HAP-1 (cell line): ENCODE measurements at regions not wholly inside any gene's neighbourhood (a gene's known extent, or its start where the extent isn't known, plus 50 kb on each side); places are given as distances from the start of the nearest gene placed in this dataset.

Source experiments
- DNase-seq, 2 experiments: peaks; one replicate each; pipeline ENCODE4 v3.0.0-alpha.2; 2016 to 2020; ENCODE audit warnings: low spot score in 2 of 2
- H3K27me3 ChIP-seq: fragments of 250-450 bp; sonication (Bioruptor Pico); 2 replicates; pipeline ENCODE4 v1.5.1; 2020; ENCODE audit warnings: low read depth, mild to moderate bottlenecking, moderate library complexity
- H3K36me3 ChIP-seq: fragments of 250-450 bp; sonication (Bioruptor Pico); replicated peaks from 2 replicates; pipeline ENCODE4 v1.5.1; 2020; ENCODE audit warnings: mild to moderate bottlenecking
- H3K4me1 ChIP-seq: fragments of 250-450 bp; sonication (Bioruptor Pico); 2 replicates; pipeline ENCODE4 v1.5.1; 2020; ENCODE audit warnings: mild to moderate bottlenecking
- H3K4me3 ChIP-seq: fragments of 250-450 bp; sonication (Bioruptor Pico); 2 replicates; pipeline ENCODE4 v1.5.1; 2020; ENCODE audit warnings: mild to moderate bottlenecking, moderate library complexity
- H3K9me3 ChIP-seq: fragments of 250-450 bp; sonication (Bioruptor Pico); 2 replicates; pipeline ENCODE4 v1.5.1; 2020; ENCODE audit warnings: mild to moderate bottlenecking, moderate library complexity
- in situ Hi-C: fragments of 300-500 bp; cut with MboI; formaldehyde crosslinking; loops from 3 replicates; pipeline ENCODE4 v1.14.3; 2020; ENCODE audit warnings: low sequenced_read_pairs, inconsistent platforms, mixed read lengths

- no peak for DNase-seq
- H3K36me3 ChIP-seq: no peaks in the 10 kb centered on the region
- no peak overlapping the region for H3K4me3 ChIP-seq
- H3K27me3 ChIP-seq: no peaks in the 10 kb centered on the region
- H3K9me3 ChIP-seq: no peaks in the 10 kb centered on the region
- H3K4me1 ChIP-seq: no peaks in the 10 kb centered on the region
- in situ Hi-C loops: no loop called here
Observed at GRCh38 chr9:99577351-99577750, 244.3 kb upstream of the NR4A3 start.

DNA sequence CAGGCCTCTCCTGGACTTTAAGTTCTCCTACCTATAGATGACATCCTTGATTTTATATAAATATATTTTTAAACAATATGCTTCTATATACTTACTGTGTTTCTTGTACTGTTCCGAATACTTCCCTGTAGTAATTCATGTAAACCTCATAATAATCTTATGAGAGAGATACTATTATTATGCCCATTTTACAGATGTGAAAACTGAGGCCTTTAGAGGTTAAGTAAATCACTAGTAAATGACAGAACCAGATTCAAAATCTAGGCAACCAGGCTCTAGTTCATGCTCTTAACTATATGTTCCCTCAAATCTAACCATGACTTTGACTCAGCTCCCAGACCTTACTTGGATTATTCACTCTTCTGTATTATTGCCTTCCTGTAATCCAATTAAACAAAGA, 243.0 kb upstream of the NR4A3 start:
- no peaks in the 10 kb centered on the region for H3K4me1 ChIP-seq
- no peaks in the 10 kb centered on the region for H3K9me3 ChIP-seq
- in situ Hi-C loops: no loop called here
- DNase-seq: no peak
- H3K27me3 ChIP-seq: no peaks in the 10 kb centered on the region
- no peaks in the 10 kb centered on the region for H3K36me3 ChIP-seq
- no peak overlapping the region for H3K4me3 ChIP-seq

DNA sequence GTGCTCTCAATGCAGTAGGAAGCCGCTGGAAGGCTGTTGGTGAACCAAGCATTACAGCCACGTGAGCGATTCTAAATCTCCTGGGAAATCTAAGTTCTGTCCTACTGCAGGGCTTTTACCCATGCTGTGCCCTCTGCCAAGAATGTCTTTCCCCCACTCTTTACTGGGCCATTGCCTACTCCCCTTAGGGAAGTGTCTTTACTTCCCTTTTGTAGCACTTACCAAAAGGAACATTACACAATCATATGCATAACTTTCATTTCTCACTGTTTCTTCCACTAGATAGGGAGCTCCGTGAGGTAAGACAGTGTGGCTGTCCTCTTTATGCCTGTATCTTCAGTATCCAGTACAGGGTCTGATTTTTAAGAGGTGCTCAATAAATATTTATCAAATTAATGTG, 241.7 kb upstream of the NR4A3 start:
- Histone ChIP-seq H3K4me1 (no peaks in the 10 kb centered on the region), H3K4me3 (no peak overlapping the region), H3K36me3 (no peaks in the 10 kb centered on the region), H3K27me3 (no peaks in the 10 kb centered on the region), H3K9me3 (no peaks in the 10 kb centered on the region)
- DNase-seq: no peak
- in situ Hi-C loops: no loop called here

GRCh38 chr9:99582814-99583213, 238.9 kb upstream of the NR4A3 start:
- Histone ChIP-seq H3K27me3 (no peaks in the 10 kb centered on the region), H3K4me3 (no peak overlapping the region), H3K36me3 (no peaks in the 10 kb centered on the region), H3K4me1 (no peaks in the 10 kb centered on the region), H3K9me3 (no peaks in the 10 kb centered on the region)
- in situ Hi-C loops: no loop called here
- no peak for DNase-seq

DNA sequence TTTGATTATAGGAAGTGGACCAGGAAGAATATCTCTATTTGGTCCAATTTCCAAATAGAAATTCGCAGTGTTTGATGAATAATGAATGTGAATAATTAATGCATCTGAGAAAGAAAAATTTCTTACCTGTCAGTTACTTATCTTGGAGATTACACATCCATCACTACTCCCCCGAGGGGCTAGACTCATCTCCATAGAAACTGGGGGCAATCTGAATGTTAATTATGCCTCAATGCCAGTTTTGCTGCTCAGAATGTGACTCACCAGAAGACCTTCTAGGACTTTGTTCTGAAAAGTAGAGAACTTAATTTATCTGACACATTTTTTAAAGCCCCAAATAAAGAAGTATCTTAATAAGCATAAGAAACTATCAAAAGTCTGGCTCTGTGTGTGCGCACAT, 233.4 kb upstream of the NR4A3 start:
- H3K9me3 ChIP-seq: no peaks in the 10 kb centered on the region
- in situ Hi-C loops: no loop called here
- DNase-seq: no peak
- H3K27me3 ChIP-seq: no peaks in the 10 kb centered on the region
- no peak overlapping the region for H3K4me3 ChIP-seq
- no peaks in the 10 kb centered on the region for H3K4me1 ChIP-seq
- H3K36me3 ChIP-seq: no peaks in the 10 kb centered on the region

DNA sequence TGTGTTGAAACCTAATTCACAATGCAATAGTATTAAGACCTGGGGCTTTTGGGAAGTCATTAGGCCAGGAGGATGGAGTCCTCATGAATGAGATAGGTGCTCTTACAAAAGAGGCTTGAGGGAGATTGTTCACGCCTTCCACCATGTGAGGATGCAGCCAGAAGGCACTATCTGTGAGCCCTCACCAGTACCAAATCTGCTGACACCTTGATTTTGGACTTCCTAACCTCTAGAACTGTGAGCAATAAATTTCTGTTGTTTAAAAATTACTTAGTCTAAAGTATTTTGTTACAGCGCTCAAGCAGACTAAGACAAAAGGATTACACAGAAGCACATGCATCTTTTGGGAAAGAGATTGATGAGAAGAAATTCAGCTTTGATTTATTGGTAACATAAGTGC, 232.9 kb upstream of the NR4A3 start:
- H3K27me3 ChIP-seq: no peaks in the 10 kb centered on the region
- H3K4me1 ChIP-seq: no peaks in the 10 kb centered on the region
- H3K4me3 ChIP-seq: no peak overlapping the region
- no peak for DNase-seq
- in situ Hi-C loops: no loop called here
- no peaks in the 10 kb centered on the region for H3K36me3 ChIP-seq
- no peaks in the 10 kb centered on the region for H3K9me3 ChIP-seq

GRCh38 chr9:99590410-99590809, 231.3 kb upstream of the NR4A3 start:
- no peak for DNase-seq
- H3K27me3 ChIP-seq: no peaks in the 10 kb centered on the region
- H3K4me1 ChIP-seq: no peaks in the 10 kb centered on the region
- H3K4me3 ChIP-seq: no peak overlapping the region
- in situ Hi-C loops: no loop called here
- H3K9me3 ChIP-seq: no peaks in the 10 kb centered on the region
- no peaks in the 10 kb centered on the region for H3K36me3 ChIP-seq

DNA sequence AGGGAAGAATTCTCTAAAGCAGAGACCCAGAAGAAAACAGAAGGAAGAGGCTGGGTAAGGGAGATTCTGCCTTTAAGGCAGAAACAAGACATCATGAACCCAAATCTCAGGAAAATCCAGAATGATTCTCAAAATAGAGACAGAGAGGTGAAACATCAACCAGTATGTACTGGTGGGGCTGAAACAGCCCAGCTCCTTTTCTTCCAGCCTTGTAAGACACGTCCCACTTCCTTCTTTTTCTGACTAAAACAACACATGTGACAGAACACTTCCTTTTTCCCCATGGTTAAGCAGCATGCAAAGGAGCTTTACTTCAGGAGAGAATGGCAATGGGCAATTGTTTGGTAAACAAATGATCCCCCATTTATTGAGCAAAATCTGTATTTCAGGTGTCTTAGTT, 230.8 kb upstream of the NR4A3 start:
- Histone ChIP-seq H3K4me1 (no peaks in the 10 kb centered on the region), H3K36me3 (no peaks in the 10 kb centered on the region), H3K4me3 (no peak overlapping the region), H3K27me3 (peaks cover under 1% of the 10 kb centered on the region; the same call in 1 of the 2 replicates), H3K9me3 (no peaks in the 10 kb centered on the region)
- DNase-seq: no peak
- in situ Hi-C loops: no loop called here

DNA sequence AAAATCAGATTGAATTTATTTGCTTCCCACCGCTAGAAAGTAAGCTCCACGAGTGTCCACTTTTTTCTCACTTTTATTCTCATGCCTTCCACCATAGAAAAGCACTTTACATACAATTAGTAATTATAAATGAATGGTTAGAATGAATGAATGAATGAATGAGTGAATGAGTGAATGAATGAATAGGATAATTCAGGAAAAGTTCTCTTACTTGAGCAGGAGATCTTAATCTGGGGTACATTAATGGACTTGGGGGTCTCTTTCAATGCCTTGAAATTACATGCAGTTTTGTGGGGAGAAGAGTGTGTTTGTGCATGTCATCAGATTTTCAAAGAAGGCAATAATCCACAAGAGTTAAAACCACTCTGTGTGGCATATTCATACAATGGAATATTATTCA, 229.9 kb upstream of the NR4A3 start:
- Histone ChIP-seq H3K4me1 (no peaks in the 10 kb centered on the region), H3K9me3 (no peaks in the 10 kb centered on the region), H3K4me3 (no peak overlapping the region), H3K27me3 (peaks cover 2% of the 10 kb centered on the region; the same call in 1 of the 2 replicates), H3K36me3 (no peaks in the 10 kb centered on the region)
- no peak for DNase-seq
- in situ Hi-C loops: no loop called here

DNA sequence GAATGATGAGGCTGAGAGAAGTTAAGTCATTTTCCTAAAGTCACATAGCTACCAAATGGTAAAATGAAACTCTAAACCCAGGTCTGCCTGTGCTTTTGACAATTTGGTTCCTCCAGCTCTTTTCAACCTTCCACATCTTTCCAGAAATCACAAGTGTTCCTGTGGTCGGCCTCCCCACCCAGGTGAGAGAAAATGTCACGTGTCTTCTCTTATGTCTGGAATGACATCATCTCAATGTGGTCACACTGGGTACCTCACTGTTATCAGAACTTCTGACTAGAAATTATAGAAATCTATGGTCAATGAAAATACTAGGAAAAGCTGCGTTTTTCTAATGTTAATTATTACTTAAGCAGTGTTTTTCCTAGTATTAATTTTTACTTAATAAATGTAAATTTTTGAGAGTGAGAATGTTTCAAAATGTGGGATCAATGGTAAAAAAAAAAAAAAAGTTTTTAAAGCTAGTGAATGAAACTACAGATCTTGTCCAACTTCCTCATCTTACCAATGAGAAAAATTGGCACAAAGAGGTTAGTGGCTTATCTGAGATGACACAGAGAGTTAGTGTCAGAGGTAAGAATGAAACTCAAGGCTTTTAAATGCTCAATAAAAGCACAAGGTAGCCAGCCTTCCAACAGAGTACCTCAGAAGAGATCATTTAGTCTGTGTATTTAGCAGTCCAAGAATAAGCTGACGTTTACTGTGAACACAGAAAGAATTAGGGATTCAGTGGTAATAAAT, 228.7 kb upstream of the NR4A3 start:
- Histone ChIP-seq H3K4me3 (no peak overlapping the region), H3K9me3 (no peaks in the 10 kb centered on the region), H3K4me1 (no peaks in the 10 kb centered on the region), H3K36me3 (no peaks in the 10 kb centered on the region), H3K27me3 (peaks cover 2% of the 10 kb centered on the region; the same call in 1 of the 2 replicates)
- DNase-seq: no peak
- in situ Hi-C loops: no loop called here

DNA sequence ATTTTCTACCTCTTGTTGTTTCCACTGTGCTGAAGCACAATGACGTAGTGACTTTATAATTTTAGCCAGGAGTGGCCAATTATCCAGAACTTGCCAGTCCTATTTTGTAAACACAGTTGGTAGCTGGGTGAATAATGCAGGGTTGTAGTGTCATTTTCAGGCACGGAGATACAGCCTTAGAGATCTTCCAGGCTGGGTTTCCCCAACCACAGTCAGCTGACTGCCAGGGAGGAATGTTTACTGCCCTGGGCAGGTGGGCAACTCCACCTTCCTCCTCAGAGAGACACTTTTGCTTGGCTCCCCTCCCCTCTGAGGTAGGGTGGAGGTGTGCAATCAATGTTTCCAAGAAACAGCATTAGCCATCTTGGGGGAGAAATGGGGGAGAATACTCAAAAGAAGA, 228.1 kb upstream of the NR4A3 start:
- Histone ChIP-seq H3K9me3 (no peaks in the 10 kb centered on the region), H3K4me3 (no peak overlapping the region), H3K27me3 (peaks cover 2% of the 10 kb centered on the region; the same call in 1 of the 2 replicates), H3K36me3 (no peaks in the 10 kb centered on the region), H3K4me1 (no peaks in the 10 kb centered on the region)
- in situ Hi-C loops: no loop called here
- no peak for DNase-seq

DNA sequence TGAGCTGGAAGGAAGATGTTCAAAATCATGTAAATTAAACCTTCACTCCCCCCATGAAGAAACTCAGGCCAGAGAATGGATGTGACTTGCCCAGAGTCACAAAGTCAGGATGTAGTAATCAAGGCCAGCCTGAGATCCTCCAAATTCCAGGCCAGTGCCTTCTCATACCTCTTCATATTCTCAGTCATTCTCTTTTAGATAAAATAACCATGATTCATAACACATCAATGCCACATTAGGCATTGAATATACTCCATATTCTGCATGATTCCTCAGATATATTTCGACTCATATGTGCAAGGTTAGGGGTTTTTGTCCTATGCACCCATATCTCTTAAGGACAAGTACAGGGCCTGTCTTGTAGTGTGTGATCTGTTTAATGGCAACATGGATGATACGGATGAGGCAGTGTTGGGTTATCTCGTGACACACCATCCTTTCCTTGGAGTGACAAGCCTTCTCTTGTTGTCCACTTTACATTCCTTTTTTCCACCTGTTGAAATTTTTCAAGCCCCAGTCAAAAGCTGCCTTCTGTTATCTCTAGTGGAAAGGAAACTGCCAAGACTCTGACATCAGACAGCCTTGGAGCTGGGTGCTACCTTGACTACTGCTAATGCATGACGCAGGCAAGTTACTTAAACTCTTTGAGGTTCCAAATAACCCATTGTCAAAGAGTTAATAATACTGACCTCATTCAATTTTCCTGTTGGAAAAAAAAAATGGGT, 227.5 kb upstream of the NR4A3 start:
- Histone ChIP-seq H3K4me3 (no peak overlapping the region), H3K36me3 (no peaks in the 10 kb centered on the region), H3K4me1 (no peaks in the 10 kb centered on the region), H3K9me3 (no peaks in the 10 kb centered on the region), H3K27me3 (peaks cover 2% of the 10 kb centered on the region; the same call in 1 of the 2 replicates)
- DNase-seq: no peak
- in situ Hi-C loops: no loop called here

DNA sequence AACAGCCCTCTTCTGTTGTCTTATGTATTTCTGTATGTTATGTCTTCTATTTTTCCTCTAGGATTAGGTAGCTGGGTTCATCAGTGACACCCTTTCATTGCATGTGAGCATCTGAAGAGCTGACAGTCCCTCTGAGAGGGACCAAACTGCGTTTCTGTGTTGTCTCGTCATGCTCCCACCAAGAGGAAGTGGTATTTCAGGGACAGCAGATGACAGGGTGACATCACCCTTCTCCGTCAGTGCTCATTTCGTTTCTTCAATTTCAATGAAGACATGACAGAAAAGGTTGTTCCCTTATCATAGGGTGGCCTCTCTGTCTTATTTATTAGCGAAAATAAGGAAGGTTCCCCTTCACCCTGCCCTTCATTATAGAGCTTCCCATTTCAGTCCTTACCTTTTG, 225.9 kb upstream of the NR4A3 start:
- no peak overlapping the region for H3K4me3 ChIP-seq
- H3K27me3 ChIP-seq: peaks cover 2% of the 10 kb centered on the region; the same call in 1 of the 2 replicates
- no peaks in the 10 kb centered on the region for H3K4me1 ChIP-seq
- H3K9me3 ChIP-seq: no peaks in the 10 kb centered on the region
- DNase-seq: no peak
- H3K36me3 ChIP-seq: no peaks in the 10 kb centered on the region
- in situ Hi-C loops: no loop called here

DNA sequence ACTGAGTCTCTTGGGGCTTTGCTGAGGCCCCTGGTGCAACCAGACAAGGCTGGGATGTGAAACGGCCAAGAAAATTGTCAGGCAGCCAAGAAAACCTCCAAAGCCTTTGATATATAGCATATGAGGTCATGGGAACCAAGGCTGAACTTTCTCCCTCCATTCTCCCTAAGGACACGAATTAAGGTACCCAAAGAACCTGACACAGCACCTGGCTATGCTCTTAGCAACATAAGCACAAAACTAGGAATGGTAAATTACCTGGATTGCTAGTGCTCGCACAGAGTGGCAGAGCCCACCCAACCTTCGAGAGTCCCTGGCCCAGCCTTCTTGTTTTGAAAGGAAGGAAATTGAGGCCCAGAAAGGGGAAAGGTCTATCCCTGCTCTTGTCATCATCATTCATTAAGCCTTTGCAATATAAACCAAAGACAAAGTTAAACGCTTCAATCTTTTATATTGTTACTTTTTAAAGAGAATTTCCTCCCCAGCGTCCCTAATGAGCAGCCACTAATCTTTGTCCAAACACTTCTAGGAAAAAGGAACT, 220.0 kb upstream of the NR4A3 start:
- in situ Hi-C loops: no loop called here
- Histone ChIP-seq H3K27me3 (no peaks in the 10 kb centered on the region), H3K36me3 (no peaks in the 10 kb centered on the region), H3K4me3 (no peak overlapping the region), H3K4me1 (no peaks in the 10 kb centered on the region), H3K9me3 (no peaks in the 10 kb centered on the region)
- no peak for DNase-seq
